GM12875 (cell line): ENCODE measurements at regions not wholly inside any gene's neighbourhood (a gene's known extent, or its start where the extent isn't known, plus 50 kb on each side); places are given as distances from the start of the nearest gene placed in this dataset.
"Not testable (repeated sequence)": the region's sequence is repeated elsewhere in the genome, so short reads cannot be mapped to it uniquely, and the experiment has no call there.

Experiments used
- H3K4me3 ChIP-seq: one replicate; pipeline ENCODE4 v1.5.1; 2011; ENCODE audit warnings: low read depth, low read length, control low read depth
- CTCF ChIP-seq: IDR thresholded peaks from 2 replicates; pipeline ENCODE4 v1.5.1; 2011; ENCODE audit warnings: low read depth, mild to moderate bottlenecking, control low read depth, inconsistent platforms, low read length, moderate library complexity, borderline replicate concordance; ENCODE audit not compliant: insufficient read depth

GRCh38 chr13:58680115-58680514 lies 1048.6 kb downstream of the PCDH17 start:
- H3K4me3 ChIP-seq: no peak overlapping the region
- no peak for TF ChIP-seq CTCF

- H3K4me3 ChIP-seq: no peak overlapping the region
- TF ChIP-seq CTCF: no peak
Measured at GRCh38 chr13:58682616-58683015, 1051.1 kb downstream of the PCDH17 start.

- no peak overlapping the region for H3K4me3 ChIP-seq
- TF ChIP-seq CTCF: no peak
Measured at GRCh38 chr13:58687148-58687547, 1055.6 kb downstream of the PCDH17 start.

GRCh38 chr13:58698531-58698930 lies 1067.0 kb downstream of the PCDH17 start:
- no peak for TF ChIP-seq CTCF
- no peak overlapping the region for H3K4me3 ChIP-seq

GRCh38 chr13:58704953-58705352 lies 1073.4 kb downstream of the PCDH17 start:
- TF ChIP-seq CTCF: no peak
- no peak overlapping the region for H3K4me3 ChIP-seq

GRCh38 chr13:58706421-58706820 lies 1074.9 kb downstream of the PCDH17 start:
- TF ChIP-seq CTCF: no peak
- H3K4me3 ChIP-seq: no peak overlapping the region

- TF ChIP-seq CTCF: no peak
- H3K4me3 ChIP-seq: no peak overlapping the region
Measured at GRCh38 chr13:58712191-58712590, 1080.6 kb downstream of the PCDH17 start.

GRCh38 chr13:58714016-58714415 lies 1082.5 kb downstream of the PCDH17 start:
- not testable (repeated sequence) for H3K4me3 ChIP-seq
